ENCODE measurements at regions not wholly inside any gene's neighbourhood (a gene's known extent, or its start where the extent isn't known, plus 50 kb on each side); places are given as distances from the start of the nearest gene placed in this dataset.

GRCh38 chr2:215826376-215826775 is 187.0 kb downstream of the MREG start (continued):
- TF ChIP-seq REST (IDR thresholded peaks at IDR 0.05; ENCODE audit: low read depth, low read length) (no peak), ZBTB4 (CRISPR knock-in tag; IDR thresholded peaks at IDR 0.05) (no peak)

GRCh38 chr2:215825707-215826106 is 187.6 kb downstream of the MREG start:
- POLR2A ChIA-PET = no interaction called here
- no peak overlapping the region for H2AFZ ChIP-seq (ENCODE audit: control insufficient read depth, low read depth, low read length)
- intact Hi-C loops (cut with micrococcal nuclease; ENCODE audit: unreplicated experiment) (loop anchor here (5.0 kb wide), 1 partner anchor 373 kb away; no protein-coding TSS in a partner anchor), in situ Hi-C loops (cut with MboI) (no loop called here)
- H3K27ac ChIP-seq (ENCODE audit: control insufficient read depth, insufficient read depth) = no peak overlapping the region
- no peaks in the 10 kb centered on the region for H4K20me1 ChIP-seq (ENCODE audit: control insufficient read depth, insufficient read depth)
- no peak overlapping the region for H3K9ac ChIP-seq (ENCODE audit: control insufficient read depth, insufficient read depth, low read length)
- no TSS peak for BruUV-seq (replicated peaks)
- RAD21 ChIA-PET (ENCODE audit: unreplicated experiment) = interaction anchor here (1.4 kb wide), 1 partner anchor 93 kb away, joined by 4 read pairs; no protein-coding TSS in a partner anchor
- FAIRE-seq (no peak), ATAC-seq (no peak), DNase-seq (ENCODE audit: low read depth, low spot score) (no peak)
- H3K4me1 ChIP-seq (ENCODE audit: control insufficient read depth, insufficient read depth, low read length) = no peaks in the 10 kb centered on the region
- no peaks in the 10 kb centered on the region for H3K79me2 ChIP-seq (ENCODE audit: control insufficient read depth, insufficient read depth, low read length)
- SMC1A ChIA-PET (ENCODE audit: uncharacterized antibody, unreplicated experiment) = interaction anchor here (1.5 to 1.7 kb wide), 2 partner anchors 15 to 92 kb away, joined by 5 read pairs; no protein-coding TSS in a partner anchor
- no peak overlapping the region for H3K4me2 ChIP-seq (ENCODE audit: control insufficient read depth, insufficient read depth)
- H3K36me3 ChIP-seq (ENCODE audit: control insufficient read depth in 2 of 2, insufficient read depth in 2 of 2, low read length in 1 of 2) = no peaks in the 10 kb centered on the region
- no peaks in the 10 kb centered on the region for H3K27me3 ChIP-seq (replicated peaks in 1 of 2; ENCODE audit: control insufficient read depth in 2 of 2, insufficient read depth in 2 of 2, low read length in 1 of 2)
- CTCF ChIA-PET = interaction anchor here (0.6 to 1.5 kb wide), 3 partner anchors 12 to 161 kb away, joined by 3 read pairs; no protein-coding TSS in a partner anchor
- H3K4me3 ChIP-seq = no peak overlapping the region
- no peaks in the 10 kb centered on the region for H3K9me3 ChIP-seq (replicated peaks; ENCODE audit: control insufficient read depth, insufficient read depth, low read length)
- no peak for TF ChIP-seq ZNF207 (IDR thresholded peaks at IDR 0.05; ENCODE audit: borderline replicate concordance)
- no peak for TF ChIP-seq ZBTB40 (IDR thresholded peaks at IDR 0.05; ENCODE audit: borderline replicate concordance)
- TF ChIP-seq FOXM1 (IDR thresholded peaks at IDR 0.05; ENCODE audit: low read depth, low read length) = no peak
- TF ChIP-seq SPI1 (IDR thresholded peaks at IDR 0.05; ENCODE audit: borderline replicate concordance, insufficient read depth, low read depth, low read length) = no peak
- TF ChIP-seq ZBED1 (IDR thresholded peaks at IDR 0.05; ENCODE audit: borderline replicate concordance) = no peak
- TF ChIP-seq NR2C2 (IDR thresholded peaks at IDR 0.05; ENCODE audit: borderline replicate concordance, control insufficient read depth, insufficient read length, low read depth) = no peak
- TF ChIP-seq POLR2A (IDR thresholded peaks at IDR 0.05; ENCODE audit: low read depth, low read length) = no peak
- no peak for TF ChIP-seq BCL3 (IDR thresholded peaks at IDR 0.05; ENCODE audit: borderline replicate concordance, insufficient read depth, low read depth, low read length, poor library complexity, severe bottlenecking)
